ENCODE measurements at regions not wholly inside any gene's neighbourhood (a gene's known extent, or its start where the extent isn't known, plus 50 kb on each side); places are given as distances from the start of the nearest gene placed in this dataset.

DNA sequence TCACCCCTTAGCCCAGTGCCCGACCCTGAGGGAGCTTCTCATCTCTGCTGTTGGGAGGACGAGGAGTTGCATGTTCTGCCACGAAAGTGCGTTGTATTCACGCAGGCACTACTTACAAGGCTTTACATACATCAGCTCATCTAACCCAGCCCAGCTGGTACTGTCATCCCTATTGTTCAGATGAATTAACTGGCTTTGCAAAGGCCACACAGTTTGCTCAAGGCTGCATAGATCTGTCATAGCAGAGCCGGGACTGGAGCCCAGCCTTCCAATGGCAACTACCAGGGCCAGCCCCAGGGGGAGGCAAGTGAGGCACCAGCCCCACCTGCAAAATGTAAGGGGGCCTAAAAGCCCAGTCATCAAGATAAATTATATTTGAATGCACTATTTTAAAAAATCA is 257.6 kb downstream of the NFATC2 start:
- H3K36me3 ChIP-seq (ENCODE audit: insufficient read depth in 1 of 2, low read depth in 1 of 2): no peaks in the 10 kb centered on the region
- H3K27me3 ChIP-seq (ENCODE audit: insufficient read depth in 3 of 3, low read length in 2 of 3): peaks cover 0 to 2% (median 0%) of the 10 kb centered on the region in 3 donors
- intact Hi-C loops (cut with DNase I): no loop called here
- H3K4me3 ChIP-seq: no peak overlapping the region
- 64 to 75% (median 66%) methylated on average over 6 of the region's 6 CpGs for WGBS, 3 donors
- DNase-seq (no peak), ATAC-seq (no peak)
- H3K9me3 ChIP-seq: no peaks in the 10 kb centered on the region
- H3K27ac ChIP-seq: no peak overlapping the region
- H3K4me1 ChIP-seq: no peaks in the 10 kb centered on the region
- TF ChIP-seq, protein P1, sequence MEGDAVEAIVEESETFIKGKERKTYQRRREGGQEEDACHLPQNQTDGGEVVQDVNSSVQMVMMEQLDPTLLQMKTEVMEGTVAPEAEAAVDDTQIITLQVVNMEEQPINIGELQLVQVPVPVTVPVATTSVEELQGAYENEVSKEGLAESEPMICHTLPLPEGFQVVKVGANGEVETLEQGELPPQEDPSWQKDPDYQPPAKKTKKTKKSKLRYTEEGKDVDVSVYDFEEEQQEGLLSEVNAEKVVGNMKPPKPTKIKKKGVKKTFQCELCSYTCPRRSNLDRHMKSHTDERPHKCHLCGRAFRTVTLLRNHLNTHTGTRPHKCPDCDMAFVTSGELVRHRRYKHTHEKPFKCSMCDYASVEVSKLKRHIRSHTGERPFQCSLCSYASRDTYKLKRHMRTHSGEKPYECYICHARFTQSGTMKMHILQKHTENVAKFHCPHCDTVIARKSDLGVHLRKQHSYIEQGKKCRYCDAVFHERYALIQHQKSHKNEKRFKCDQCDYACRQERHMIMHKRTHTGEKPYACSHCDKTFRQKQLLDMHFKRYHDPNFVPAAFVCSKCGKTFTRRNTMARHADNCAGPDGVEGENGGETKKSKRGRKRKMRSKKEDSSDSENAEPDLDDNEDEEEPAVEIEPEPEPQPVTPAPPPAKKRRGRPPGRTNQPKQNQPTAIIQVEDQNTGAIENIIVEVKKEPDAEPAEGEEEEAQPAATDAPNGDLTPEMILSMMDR (IDR thresholded peaks at IDR 0.05): no peak

DNA sequence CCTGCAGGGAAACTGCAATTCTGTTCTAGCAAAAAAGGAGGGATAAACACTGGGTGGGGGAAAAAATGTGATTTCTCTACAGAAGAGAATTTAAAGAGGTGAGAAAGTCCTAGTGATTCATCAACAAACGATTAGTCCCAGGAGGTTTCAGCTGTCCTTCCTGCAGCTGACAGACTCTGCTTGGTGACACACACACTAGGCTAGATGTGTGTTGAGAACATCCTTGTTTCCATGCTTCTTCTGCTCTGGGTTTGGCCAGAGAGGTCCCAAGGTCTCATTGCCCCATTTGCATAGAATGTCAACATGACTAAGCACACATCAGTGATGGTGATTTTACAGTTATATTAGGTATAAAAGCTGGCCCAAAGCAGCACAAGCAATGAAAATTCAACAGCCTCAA is 258.3 kb downstream of the NFATC2 start:
- ATAC-seq: no peak

DNA sequence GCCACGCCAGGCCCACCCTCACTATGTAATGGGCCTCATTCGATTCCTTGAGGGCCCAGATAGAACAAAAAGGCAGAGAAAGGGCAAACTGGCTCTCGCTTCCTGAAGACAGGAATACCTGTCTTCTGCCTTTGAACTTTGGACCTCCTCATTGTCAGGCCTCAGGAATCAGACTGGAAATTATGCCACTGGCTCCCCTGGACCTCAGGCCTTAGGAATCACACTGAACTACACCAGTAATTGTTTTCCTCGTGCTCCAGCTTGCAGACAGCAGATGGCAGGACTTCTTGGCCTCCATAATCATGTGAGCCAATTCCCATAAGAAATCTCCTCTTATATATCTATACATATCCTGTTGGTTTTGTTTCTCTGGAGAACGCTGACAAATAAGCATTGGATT is 258.6 kb upstream of the KCNG1 start:
- Histone ChIP-seq H3K36me3 (ENCODE audit: insufficient read depth in 1 of 2, low read depth in 1 of 2) (no peaks in the 10 kb centered on the region), H3K27ac (no peak overlapping the region), H3K9me3 (no peaks in the 10 kb centered on the region), H3K27me3 (ENCODE audit: insufficient read depth in 3 of 3, low read length in 2 of 3) (peaks cover 0 to 27% (median 2%) of the 10 kb centered on the region in 3 donors), H3K4me3 (no peak overlapping the region), H3K4me1 (no peaks in the 10 kb centered on the region)
- intact Hi-C loops (cut with DNase I): no loop called here
- TF ChIP-seq, protein P1 (IDR thresholded peaks at IDR 0.05): no peak
- DNase-seq (no peak), ATAC-seq (no peak)
- 76 to 82% (median 79%) methylated on average over 5 of the region's 5 CpGs for WGBS, 3 donors

More for the DNA sequence above, 258.3 kb downstream of the NFATC2 start:
- 38 to 48% (median 45%) methylated on average over 1 of the region's 1 CpG for WGBS, 3 donors
- no peaks in the 10 kb centered on the region for H3K9me3 ChIP-seq
- intact Hi-C loops (cut with DNase I): no loop called here
- no peaks in the 10 kb centered on the region for H3K4me1 ChIP-seq
- no peak overlapping the region for H3K27ac ChIP-seq
- H3K4me3 ChIP-seq: no peak overlapping the region
- no peaks in the 10 kb centered on the region for H3K36me3 ChIP-seq (ENCODE audit: insufficient read depth in 1 of 2, low read depth in 1 of 2)
- TF ChIP-seq, protein P1 (IDR thresholded peaks at IDR 0.05): no peak
- H3K27me3 ChIP-seq (ENCODE audit: insufficient read depth in 3 of 3, low read length in 2 of 3): peaks cover 0 to 4% (median 2%) of the 10 kb centered on the region in 3 donors
- no peak for DNase-seq

DNA sequence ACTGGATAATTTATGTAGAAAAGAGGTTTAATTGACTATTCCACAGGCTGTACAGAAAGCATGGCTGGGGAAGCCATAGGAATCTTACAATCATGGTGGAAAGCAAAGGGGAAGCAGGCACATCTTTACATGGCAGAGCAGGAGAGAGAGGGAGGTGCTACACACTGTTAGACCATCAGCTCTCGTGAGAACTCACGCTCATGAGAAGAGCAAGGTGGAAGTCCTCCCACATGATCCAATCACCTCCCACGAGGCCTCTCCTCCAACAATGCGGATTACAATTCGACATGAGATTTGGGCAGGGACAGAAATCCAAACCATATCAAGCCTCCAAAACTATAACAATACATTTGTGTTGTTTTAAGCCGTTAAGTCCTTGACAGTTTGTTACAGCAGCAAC is 257.1 kb upstream of the KCNG1 start:
- TF ChIP-seq, protein P1 (IDR thresholded peaks at IDR 0.05): no peak
- Histone ChIP-seq H3K4me1 (no peaks in the 10 kb centered on the region), H3K27me3 (ENCODE audit: insufficient read depth in 3 of 3, low read length in 2 of 3) (peaks cover 0 to 34% (median 2%) of the 10 kb centered on the region in 3 donors), H3K4me3 (no peak overlapping the region), H3K36me3 (ENCODE audit: insufficient read depth in 1 of 2, low read depth in 1 of 2) (no peaks in the 10 kb centered on the region), H3K9me3 (no peaks in the 10 kb centered on the region), H3K27ac (no peak overlapping the region)
- no peak for DNase-seq
- intact Hi-C loops (cut with DNase I): no loop called here
- WGBS, 3 donors: 83 to 87% (median 85%) methylated on average over 6 of the region's 6 CpGs
- ATAC-seq: no peak

DNA sequence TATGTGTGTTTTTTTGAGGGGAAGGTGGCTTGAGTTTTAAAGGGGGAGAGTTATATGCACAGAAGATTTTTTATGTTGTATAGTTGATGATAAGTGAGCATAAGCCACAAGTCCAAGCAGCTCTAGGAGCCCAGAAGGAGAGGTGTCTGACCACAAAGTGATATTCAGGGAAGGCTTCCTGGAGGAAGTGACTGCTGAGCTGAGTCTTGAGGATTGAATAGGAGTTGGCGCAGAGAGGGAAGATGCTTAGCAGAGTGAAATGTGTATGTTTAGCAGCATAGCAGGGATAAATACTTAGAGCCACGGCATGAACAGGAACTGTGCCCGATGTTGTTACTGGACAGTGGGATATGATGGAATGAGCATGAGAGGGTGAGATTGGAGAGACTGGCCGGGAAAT is 255.1 kb upstream of the KCNG1 start:
- Histone ChIP-seq H3K27ac (no peak overlapping the region), H3K4me3 (no peak overlapping the region), H3K9me3 (no peaks in the 10 kb centered on the region), H3K4me1 (no peaks in the 10 kb centered on the region), H3K36me3 (ENCODE audit: insufficient read depth in 1 of 2, low read depth in 1 of 2) (no peaks in the 10 kb centered on the region), H3K27me3 (ENCODE audit: insufficient read depth in 3 of 3, low read length in 2 of 3) (peaks cover 0 to 40% (median 4%) of the 10 kb centered on the region in 3 donors)
- TF ChIP-seq, protein P1 (IDR thresholded peaks at IDR 0.05): no peak
- WGBS, 3 donors: 82 to 93% (median 88%) methylated on average over 4 of the region's 4 CpGs
- DNase-seq (no peak), ATAC-seq (no peak)
- intact Hi-C loops (cut with DNase I): no loop called here
